NCI-H748 (cell line): ENCODE measurements at regions not wholly inside any gene's neighbourhood (a gene's known extent, or its start where the extent isn't known, plus 50 kb on each side); places are given as distances from the start of the nearest gene placed in this dataset.
"Not testable (repeated sequence)": the region's sequence is repeated elsewhere in the genome, so short reads cannot be mapped to it uniquely, and the experiment has no call there.

Source experiments
- DNase-seq: peaks from one replicate; lab custom pipeline; 2025; ENCODE audit not compliant: unreplicated experiment; lab: John Stamatoyannopoulos, UW

GRCh38 chr7:130943981-130944380, 210.0 kb upstream of the KLF14 start:
- DNase-seq: no peak

- no peak for DNase-seq
Observed at GRCh38 chr7:130944997-130945396, 211.0 kb upstream of the KLF14 start.

GRCh38 chr7:130945411-130945811, 211.4 kb upstream of the KLF14 start:
- DNase-seq: no peak

GRCh38 chr7:130946114-130946513, 212.1 kb upstream of the KLF14 start:
- DNase-seq: no peak

GRCh38 chr7:130947792-130948580, 214.0 kb upstream of the KLF14 start:
- DNase-seq: no peak

- no peak for DNase-seq
Observed at GRCh38 chr7:130948822-130949221, 214.8 kb upstream of the KLF14 start.

GRCh38 chr7:130949550-130949949, 215.5 kb upstream of the KLF14 start:
- no peak for DNase-seq

GRCh38 chr7:130950054-130950453, 216.0 kb upstream of the KLF14 start:
- DNase-seq: no peak

- no peak for DNase-seq
Observed at GRCh38 chr7:130950741-130951140, 216.7 kb upstream of the KLF14 start.

GRCh38 chr7:130951303-130951975, 217.4 kb upstream of the KLF14 start:
- DNase-seq: no peak

- DNase-seq: no peak
Observed at GRCh38 chr7:130951976-130952876, 218.2 kb upstream of the KLF14 start.

- no peak for DNase-seq
Observed at GRCh38 chr7:130953196-130953595, 219.2 kb upstream of the KLF14 start.

GRCh38 chr7:130954918-130955564, 221.0 kb upstream of the KLF14 start:
- no peak for DNase-seq

- DNase-seq: no peak
Observed at GRCh38 chr7:130955565-130955919, 221.5 kb upstream of the KLF14 start.

- no peak for DNase-seq
Observed at GRCh38 chr7:130956417-130957136, 222.6 kb upstream of the KLF14 start.

GRCh38 chr7:130957137-130957513, 223.1 kb upstream of the KLF14 start:
- no peak for DNase-seq

- not testable (repeated sequence) for DNase-seq
Observed at GRCh38 chr7:130957722-130958435, 223.9 kb upstream of the KLF14 start.

- DNase-seq: no peak
Observed at GRCh38 chr7:130958846-130959245, 224.8 kb upstream of the KLF14 start.

GRCh38 chr7:130959743-130960207, 225.8 kb upstream of the KLF14 start:
- DNase-seq: no peak
